ENCODE measurements at regions not wholly inside any gene's neighbourhood (a gene's known extent, or its start where the extent isn't known, plus 50 kb on each side); places are given as distances from the start of the nearest gene placed in this dataset.

DNA sequence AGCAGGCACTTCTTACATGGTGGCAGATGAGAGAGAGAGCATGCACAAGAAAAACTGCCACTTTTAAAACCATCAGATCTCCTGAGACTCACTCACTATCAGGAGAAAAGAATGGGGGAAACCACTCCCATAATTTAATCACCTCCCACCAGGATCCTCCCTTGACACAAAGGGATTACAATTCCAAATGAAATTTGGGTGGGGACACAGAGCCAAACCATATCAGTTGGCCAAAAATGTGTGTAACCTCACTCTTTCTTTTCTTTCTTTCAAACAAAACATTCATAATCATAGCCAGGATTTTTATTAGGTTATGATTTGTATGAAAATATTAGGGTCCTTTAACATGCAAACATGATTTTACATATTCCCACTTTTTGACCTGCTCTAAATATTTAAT, 222.1 kb downstream of the PCDH18 start:
- TF ChIP-seq, protein P1, sequence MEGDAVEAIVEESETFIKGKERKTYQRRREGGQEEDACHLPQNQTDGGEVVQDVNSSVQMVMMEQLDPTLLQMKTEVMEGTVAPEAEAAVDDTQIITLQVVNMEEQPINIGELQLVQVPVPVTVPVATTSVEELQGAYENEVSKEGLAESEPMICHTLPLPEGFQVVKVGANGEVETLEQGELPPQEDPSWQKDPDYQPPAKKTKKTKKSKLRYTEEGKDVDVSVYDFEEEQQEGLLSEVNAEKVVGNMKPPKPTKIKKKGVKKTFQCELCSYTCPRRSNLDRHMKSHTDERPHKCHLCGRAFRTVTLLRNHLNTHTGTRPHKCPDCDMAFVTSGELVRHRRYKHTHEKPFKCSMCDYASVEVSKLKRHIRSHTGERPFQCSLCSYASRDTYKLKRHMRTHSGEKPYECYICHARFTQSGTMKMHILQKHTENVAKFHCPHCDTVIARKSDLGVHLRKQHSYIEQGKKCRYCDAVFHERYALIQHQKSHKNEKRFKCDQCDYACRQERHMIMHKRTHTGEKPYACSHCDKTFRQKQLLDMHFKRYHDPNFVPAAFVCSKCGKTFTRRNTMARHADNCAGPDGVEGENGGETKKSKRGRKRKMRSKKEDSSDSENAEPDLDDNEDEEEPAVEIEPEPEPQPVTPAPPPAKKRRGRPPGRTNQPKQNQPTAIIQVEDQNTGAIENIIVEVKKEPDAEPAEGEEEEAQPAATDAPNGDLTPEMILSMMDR (conservative IDR thresholded peaks at IDR 0.05; ENCODE audit: low read depth, low read length), result no peak
- TF ChIP-seq EZH2 (IDR thresholded peaks at IDR 0.05; ENCODE audit: borderline replicate concordance, low read depth, low read length, poor library complexity, severe bottlenecking), result no peak

Data from A673 (cell line).